Activated CD4-positive, alpha-beta T cell treated with anti-CD3 and anti-CD28 coated beads, Interleukin-10, Interleukin-2, amounts not matched to agents 100 ng/mL and 50 ng/mL, durations not matched to agents 16 hours and 8 hours (primary cell): ENCODE measurements at regions not wholly inside any gene's neighbourhood (a gene's known extent, or its start where the extent isn't known, plus 50 kb on each side); places are given as distances from the start of the nearest gene placed in this dataset.

ENCODE experiments used
- DNase-seq: peaks from one replicate; pipeline ENCODE4 v3.0.0-alpha.2; 2020

DNA sequence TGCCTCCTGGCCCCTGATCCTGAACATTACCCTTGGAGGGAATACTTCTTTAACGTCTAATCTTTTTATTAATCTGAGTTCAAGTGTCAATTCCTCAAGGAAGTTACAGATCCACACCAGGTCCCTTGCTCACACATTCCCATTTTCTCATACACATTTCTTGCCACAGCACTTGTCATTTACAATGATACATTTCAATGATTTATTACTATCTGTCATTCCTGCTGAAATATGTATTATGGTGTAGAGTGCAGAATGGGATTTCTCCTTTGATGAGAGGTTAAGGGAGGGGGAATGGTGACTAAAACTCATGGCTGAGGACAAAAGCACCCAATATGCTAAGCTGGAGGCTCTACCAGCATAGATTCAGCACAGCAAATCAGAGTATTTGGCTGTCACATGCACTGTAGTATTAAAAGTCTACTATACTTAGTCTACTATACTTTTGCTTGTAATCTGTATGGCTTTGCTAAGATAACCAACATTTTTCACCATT, 982.5 kb downstream of the TTLL7 start:
- no peak for DNase-seq

DNA sequence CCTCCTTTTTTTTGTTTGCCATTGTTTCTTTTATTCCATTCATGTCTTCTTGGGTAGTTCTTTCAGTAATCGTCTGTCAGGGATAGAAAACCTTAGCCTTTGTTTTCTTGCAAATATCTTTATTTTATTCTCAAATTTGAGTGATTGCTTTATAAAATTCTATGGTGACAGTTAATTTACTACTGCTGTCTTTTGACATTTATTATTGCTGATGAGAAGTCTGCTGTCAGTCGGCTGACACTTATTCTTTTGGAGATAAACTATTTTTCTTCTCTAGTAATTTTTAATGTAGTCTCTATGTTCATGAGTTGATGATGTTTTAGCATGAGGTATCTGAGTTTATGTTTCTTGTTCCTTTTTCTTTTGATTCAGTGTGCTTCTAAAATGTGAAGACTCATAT, 983.8 kb downstream of the TTLL7 start:
- DNase-seq: no peak

DNA sequence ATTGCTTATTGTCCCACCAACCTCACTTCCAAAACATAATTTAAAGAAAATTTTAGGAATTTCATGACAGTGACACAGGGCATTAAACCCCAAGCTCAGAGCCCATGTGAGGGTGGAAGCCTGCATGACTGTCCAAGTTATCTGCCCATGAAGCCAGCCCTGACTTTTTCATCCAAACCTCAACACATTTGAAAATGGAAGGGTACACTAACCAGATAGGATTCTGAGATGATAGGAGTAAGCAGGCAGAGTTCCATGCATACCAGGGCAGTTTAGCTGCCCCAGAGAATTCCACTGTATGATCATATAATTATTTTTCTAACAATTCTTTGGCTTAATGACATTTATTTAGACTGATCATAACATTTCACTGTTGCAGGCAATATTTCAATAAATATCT, 986.0 kb downstream of the TTLL7 start:
- no peak for DNase-seq

DNA sequence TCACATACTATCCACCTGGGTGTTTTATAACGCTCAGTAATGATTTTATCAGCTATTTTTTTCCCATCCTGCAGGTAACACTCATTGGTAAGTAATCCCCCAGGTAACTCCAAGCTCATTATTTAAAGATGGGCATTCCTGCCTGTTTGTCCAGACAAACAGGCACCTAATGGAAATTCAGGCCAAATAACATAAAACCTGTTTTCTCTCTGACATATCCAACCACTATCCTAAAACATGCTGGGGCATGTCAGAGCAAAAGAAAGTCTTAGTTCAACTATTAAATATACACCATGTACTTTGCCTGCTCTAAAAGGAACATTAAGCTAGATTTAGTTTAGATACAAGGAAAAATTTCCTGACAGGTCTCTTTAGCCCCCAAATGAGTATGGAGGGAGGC, 987.7 kb downstream of the TTLL7 start:
- DNase-seq: no peak

DNA sequence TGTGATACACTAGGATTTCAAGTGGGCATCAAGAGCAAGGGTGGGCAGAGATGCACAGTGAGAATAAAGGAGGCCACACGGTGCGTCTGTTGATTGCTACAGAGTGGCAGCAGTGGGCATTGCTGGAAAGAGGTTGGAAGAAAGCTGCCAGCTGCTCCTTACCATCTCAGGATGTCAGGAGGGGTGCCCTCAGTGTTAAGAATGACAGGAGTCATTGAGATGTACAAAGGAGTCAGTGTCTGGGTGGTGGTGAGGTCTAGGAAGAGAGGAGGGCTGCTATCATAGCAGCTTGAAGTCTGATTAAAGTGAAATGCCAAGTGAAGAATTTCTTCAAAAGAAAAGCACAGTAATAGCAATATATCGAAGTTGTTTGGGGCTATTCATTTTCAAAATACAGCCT, 992.7 kb downstream of the TTLL7 start:
- no peak for DNase-seq

DNA sequence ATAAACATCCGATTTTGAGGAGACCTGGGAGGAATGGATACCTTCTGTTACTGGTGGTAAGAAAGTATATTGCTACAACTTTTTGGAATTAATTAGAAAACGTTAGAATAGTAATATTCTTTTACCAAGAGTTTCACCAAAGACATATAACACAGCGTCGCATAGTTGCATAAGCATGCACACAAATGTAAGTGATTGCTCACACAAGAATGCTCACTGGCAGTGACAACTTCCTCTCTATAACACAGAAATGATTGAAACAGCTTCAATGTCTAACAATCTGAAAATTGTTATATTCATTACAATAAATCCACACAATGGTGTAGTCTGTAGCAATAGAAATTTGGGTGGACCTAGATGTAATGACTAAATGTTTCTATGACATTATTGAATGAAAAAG, 998.6 kb downstream of the TTLL7 start:
- no peak for DNase-seq

DNA sequence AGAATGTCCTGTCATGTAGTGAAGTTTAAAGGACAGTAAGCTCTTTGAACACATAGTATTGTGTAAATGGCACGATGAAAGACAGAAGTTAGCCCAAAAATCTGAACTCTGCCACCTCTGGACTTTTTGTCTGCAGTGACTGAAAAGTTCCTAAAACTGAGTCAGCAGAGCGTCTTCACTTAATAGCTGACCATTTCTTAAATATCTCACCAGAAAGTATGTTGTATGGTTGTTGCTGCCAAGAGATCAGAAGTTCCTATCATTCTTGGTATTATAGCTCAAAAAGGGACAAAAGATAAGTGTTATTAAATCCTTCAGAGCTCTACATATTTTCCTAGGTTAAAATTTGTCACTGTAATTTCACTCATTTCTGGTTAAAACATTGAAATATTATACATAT, 1003.0 kb downstream of the TTLL7 start:
- DNase-seq: no peak

DNA sequence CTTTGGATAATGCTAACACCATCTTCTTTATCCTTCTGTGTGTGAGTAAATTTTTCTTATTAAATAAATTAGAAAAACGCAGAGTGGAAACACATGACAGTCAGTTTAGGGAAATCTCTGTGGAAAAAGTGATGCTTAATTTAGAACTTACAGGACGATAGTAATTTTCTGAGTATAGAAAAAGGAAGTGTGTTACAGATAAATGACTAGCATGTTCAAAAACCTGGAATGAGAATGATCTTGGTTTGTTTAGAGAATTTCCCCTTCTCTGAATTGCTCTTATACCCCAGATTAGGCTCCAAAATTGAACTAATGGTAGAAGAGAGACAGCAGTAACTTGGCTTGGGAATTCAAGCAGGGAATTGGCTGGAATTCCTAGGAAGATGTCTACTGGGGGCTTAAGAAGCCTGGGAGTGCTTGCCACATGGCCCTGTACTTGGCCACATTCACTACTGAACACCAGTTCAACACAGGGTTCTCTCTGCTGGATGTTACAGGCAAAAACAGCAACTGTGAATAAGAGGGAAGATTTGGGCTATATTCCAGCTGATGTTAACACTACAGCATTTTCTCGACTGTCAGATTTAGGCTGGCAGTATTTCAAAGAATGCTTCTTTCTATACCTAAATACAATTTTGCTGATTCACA, 1004.2 kb downstream of the TTLL7 start:
- DNase-seq: no peak

DNA sequence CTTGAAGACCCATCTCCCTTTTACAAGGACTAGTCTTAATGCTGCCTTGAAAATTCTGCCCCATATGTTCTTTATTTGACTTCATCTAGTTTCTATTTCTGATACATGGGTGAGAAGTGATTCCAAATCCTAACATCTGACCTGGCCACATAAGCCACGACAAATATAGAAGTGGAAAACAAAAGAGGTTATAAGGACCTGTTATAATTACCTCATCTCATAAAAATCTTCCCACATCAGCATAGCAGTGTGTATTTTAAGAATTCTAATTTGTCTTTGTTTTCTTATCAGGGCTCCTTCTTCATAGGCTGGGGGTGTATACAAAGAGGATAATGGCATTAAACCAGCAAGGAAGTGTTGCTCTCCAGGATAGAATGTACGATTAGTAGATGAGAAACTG, 1007.4 kb downstream of the TTLL7 start:
- DNase-seq: no peak

DNA sequence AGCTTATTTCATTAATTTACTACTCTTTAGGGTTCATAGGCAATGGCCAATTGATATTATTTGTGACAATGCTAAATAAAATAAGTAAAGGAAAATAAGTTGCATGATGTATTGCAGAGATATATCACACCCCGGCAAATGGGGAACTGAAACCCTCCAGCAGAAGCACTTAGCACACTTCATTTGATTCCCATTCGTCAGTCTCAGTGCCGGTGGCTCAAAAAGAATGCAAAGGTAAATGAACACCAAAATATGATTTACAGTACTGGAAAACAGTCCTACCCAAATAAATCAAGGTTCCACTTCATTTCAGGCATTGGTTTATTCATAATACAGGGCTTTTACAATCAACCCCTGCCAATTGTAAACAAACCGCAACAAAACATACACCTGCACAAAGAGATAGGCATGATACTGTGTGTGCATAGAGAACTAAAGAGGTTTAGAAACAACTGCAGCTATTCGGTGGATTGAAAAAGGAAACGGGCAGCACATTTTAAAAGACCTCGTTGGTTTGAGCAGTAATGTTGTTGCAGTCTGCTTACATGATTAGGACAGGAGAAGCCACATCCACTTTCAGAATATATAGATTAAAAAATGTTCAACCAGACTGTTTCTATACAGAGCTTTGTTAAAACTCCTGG, 1019.2 kb downstream of the TTLL7 start:
- no peak for DNase-seq

DNA sequence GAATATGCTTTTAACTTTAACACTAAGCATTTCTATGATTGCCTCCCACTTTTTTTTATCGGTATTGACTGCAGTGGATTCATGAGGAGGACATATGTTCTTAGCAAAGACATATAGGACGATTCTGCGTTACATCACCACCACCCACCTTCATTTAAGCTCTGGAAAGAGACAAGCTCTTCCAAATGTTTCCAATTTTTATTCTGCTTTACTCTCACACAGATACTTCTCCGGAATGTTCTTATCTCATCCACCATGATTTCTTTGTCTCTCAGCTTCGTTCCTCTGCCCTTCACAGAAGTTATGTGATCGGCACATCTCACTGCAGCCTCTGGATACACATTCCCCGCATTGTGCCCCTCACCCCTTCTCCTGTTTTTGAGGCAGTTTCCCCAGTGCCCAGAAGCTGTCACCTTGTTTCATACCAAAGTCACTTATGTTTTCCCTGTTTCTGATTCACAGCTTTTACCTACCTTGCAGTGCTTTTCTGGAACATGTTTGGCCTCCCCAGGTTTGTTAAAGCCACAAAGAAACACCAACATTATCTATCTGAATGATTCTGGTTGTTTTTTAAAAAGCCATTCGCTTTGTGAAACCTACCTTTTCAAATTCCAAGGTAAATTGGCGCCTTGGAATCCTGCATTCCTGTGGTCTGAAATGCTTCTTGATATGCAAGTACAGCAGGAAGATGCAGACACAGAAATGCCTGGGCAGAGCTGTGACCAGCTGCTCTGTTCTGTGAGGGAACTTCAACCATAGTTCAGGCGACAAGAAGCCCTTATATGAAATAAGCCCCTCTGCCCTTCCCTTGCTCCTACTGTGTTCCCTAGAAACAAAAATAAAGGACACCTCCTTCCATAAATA, 1020.2 kb downstream of the TTLL7 start:
- no peak for DNase-seq

DNA sequence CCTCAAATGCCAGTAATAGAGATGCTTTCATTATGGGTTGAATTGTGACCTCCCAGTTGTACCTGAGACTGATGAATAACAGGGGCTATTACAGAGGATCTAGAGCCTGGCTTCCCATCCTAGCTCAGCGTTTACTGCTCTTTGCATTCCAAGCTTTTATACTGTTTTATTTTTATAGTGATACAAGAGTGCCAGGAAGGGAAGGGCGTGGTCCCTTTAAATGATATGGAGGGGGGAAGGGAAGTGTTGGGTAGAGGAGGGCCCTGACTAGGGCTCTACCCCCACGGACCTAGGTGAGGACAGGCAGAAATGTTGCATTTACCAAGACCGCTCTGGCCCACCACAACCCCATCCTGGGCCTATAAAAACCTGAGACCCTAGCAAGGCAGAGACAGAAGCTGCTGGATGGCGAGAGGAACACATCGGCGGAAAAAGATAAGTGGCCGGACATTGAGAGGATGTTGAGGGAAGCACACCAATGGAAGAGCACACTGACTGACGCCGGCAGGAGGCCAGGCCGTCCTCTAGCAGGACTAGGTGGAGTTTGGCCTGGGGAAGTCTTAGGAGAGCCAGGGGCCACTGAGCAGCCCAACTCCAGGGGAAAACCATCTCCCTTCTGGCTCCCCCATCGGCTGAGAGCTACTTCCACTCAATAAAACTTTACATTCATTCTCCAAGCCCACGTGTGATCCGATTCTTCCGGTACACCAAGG, 1025.9 kb downstream of the TTLL7 start:
- DNase-seq: no peak

DNA sequence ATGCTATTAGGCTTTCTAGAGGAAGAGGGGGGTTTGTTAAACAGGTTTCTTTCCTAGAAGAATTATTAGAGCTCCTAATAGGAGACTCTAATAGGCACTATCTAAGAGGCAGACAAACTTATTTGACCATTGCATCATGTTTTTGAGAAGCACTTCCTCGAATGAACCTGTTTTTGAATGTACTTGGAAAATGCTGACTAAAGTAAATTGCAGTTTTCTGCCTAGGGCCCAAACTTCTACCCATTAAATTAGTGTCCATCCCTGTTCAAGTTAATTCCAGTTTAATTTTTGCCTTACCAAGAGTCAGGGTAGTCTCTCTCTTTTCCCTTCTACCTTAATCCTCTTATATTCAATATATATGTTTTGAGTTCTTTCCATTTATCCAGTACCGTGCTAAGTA, 1029.6 kb downstream of the TTLL7 start:
- DNase-seq: no peak

DNA sequence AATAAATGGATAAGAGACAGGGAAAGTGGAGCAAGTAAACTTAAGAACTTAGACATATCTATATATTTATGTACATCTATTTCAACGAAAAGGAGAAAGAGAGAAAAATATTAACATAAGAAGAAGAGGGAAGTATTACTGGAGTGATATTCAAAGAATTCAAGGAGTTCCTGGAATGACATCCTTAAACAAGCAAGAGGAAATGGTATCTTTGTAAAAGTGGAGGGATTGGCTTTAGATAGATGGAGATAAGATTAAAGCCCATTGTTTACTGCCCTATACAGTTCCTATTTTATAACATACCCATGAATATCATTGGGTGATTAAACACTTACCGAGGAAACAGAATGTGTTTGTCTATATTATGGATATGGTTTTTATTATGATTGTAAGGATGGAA, 1036.3 kb downstream of the TTLL7 start:
- DNase-seq: no peak

DNA sequence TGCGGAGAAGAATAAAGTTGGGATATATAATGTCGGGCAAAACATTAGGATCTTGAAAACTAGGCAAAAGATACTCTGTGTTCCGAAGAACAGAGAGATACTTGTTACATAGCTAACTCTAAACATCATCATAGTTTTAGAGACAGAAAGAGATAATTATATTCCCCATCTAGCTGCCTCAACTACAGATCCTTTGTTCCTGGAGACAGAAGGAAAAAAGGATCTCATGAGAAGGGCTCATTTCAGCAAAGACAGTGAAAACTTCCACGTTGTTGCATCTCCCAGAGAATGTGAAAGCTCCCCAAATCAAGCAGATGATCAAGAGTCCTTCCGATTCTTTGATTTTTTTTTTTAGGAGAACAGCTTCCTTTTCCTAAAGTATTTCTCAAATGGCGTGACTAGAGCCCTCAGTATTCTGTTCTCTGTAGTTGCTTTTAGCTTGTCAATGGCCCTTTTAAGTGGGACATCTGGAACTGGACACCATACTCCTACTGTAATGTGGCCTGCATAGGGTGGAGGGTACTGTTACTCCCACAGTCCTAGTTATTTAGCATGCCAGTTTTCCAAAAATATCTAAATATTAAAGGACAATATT, 1048.2 kb downstream of the TTLL7 start:
- DNase-seq: no peak

DNA sequence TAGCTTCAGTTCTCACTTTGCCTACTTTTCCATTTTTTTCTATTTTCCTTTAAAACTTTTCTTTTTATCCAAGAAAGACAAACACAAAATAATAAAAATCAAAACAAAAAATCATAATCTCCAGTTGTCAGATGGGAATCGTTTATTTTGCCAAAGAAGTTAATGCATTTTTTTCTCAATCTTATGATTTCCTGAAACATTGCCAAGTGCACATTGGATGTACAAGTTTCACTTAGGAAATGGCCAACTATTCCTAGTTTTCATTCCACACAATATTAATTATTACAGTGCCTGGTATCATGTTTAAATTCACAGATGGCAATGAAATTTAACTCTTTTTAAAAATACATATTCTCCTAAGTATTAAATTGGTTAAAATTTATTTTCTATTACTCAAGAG, 1050.5 kb downstream of the TTLL7 start:
- no peak for DNase-seq

DNA sequence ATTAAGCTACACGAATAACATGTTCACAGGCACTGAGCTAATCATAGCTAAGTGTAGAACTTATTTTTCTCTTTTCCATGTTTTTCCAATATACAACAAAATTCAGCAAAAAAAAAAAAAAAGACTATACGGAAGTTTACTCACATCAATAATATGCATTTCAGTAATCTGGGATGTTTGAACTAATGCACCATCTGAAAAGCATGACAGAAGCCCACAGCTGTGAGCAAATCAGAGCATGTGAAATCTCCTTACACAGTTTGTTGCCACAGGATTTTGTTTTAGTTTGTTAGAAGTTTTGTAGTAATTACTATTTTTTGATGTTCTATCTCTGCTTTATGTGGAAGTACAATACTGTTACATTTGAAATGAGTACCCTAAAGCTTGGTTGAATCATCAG, 1051.7 kb downstream of the TTLL7 start:
- DNase-seq: no peak

DNA sequence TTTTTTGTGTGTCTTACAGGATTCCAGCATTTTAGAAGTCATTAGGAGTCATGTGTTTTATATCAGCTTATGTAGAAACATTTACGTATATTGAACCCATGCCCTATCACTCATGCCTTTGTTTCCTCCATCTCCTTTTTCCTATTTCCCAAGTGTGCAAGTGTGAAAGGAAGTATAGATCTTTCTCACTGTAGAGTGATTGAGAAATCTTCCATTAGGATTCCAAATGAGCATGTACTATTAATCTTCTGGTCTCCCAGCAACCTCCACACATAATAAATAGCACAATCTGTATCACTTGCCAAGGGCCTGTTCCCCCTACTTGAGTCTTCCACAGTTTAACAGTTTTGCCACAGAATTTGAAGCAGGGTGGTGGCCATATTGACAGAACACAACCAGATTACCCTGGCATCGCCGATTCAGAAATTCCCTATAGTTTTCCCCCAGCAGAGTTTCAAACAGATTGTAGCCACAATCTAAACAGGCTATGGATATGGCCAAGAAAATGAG, 1052.8 kb downstream of the TTLL7 start:
- no peak for DNase-seq

DNA sequence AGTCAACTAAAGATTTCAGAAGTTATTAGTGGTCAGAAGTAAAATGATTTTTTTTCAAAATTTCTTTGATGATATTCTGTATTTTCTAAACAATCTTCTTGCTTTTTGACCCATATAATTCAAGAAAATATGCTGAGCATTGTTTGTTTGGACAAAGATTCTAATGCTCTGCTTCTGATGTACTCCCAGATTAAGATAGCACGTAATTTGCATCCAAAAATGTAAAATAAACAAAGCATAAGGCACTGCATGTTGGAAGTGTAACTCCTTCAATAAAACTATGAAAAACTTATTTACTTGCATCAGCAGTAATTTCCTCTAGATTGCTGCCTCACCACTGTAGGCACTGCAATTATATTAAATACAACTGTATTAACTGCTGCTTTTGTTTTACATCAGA, 1054.1 kb downstream of the TTLL7 start:
- no peak for DNase-seq

DNA sequence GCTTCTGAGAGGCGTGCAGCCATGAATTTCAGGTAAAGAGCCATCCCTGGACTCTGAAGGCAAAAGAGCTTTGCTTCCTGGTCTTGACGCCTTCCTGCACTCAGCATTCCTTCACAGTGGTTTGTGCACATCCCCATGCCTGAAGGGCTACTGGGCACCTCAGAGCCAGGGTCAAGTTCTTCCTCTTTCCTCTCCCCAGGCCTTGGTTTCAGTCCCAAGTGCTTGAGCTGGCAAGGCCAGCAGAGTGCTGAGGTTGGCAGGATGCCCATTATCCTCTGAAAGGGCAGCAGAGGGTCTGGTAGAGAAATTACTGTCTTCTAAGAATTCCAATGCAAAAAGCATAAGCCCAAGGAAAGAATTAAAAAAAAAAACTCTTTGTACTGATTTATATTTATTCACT, 1064.9 kb downstream of the TTLL7 start:
- DNase-seq: no peak

DNA sequence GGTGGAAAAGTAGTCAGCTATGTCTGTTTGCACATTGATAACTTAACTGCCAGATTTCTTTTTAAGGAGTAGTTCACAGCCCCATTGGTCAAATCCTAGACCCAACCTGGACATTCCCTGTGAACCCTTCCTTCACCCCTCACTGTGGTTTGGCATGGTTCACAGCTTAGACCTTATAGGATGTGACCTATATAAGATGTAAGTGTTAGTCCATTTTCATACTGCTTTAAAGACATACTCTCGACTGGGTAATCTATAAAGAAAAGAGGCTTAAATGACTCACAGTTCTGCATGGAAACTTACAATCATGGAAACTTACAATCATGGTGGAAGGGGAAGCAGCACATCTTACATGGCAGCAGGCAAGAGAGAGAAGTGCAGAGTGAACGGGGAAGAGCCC, 1066.2 kb downstream of the TTLL7 start:
- DNase-seq: no peak

DNA sequence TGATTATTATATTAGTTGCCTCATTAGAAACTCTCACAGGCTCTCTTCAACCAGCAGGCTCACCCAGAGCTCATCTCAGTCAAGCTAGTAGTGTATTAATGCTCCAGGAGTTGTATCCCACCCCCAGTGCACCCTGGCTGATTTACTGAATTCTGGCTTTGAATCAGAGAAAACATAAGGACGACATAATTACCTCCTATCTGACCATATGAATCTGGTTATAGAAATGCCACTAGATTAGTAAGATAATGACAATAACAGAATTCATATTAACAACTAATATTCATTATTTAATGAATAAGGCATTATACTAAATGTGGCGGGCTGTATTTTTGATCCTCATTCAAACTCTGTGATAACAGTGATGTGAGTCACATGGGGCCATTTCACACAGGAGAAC, 1066.7 kb downstream of the TTLL7 start:
- no peak for DNase-seq

DNA sequence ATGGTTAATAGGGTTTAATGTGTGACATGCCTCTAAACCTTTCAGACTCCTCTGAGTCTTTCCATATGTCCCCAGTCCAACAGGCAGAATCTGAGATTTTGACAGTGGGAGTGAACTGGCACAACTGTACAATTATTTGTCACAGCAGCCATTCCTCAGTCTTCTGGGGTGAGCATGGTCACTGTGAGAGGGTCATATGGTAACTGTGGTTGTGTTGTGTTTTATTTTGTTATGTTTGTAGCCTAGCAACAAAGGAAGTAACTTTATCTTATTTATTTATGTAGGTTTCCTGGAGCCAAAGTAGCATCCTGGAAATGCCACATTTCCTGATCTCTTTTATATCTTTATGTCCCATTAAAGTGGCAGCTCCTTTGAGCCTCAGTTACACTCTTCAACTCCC, 1067.9 kb downstream of the TTLL7 start:
- DNase-seq: no peak
